AML-193 (cell line): ENCODE measurements at regions not wholly inside any gene's neighbourhood (a gene's known extent, or its start where the extent isn't known, plus 50 kb on each side); places are given as distances from the start of the nearest gene placed in this dataset.
"Not testable (repeated sequence)": the region's sequence is repeated elsewhere in the genome, so short reads cannot be mapped to it uniquely, and the experiment has no call there.

Source experiments
- DNase-seq, 2 experiments: peaks; one replicate each; lab custom pipeline; 2025; lab: John Stamatoyannopoulos, UW

GRCh38 chr7:47089461-47089860 lies 492.4 kb downstream of the TNS3 start:
- no peak for DNase-seq

- DNase-seq, result no peak
These were observed 492.9 kb downstream of the TNS3 start for GRCh38 chr7:47089068-47089417.

GRCh38 chr7:47088329-47089067 lies 493.4 kb downstream of the TNS3 start:
- DNase-seq, result peak in 1 of 2 experiments; percentile 6

GRCh38 chr7:47087866-47088265 lies 494.0 kb downstream of the TNS3 start:
- DNase-seq, result no peak

- no peak for DNase-seq
These were observed 496.2 kb downstream of the TNS3 start for GRCh38 chr7:47085491-47086275.

- DNase-seq, result no peak
These were observed 498.2 kb downstream of the TNS3 start for GRCh38 chr7:47083476-47084250.

- no peak for DNase-seq
These were observed 501.1 kb downstream of the TNS3 start for GRCh38 chr7:47080816-47081215.

- DNase-seq, result no peak
These were observed 503.7 kb downstream of the TNS3 start for GRCh38 chr7:47078241-47078640.

- DNase-seq, result no peak
These were observed 507.2 kb downstream of the TNS3 start for GRCh38 chr7:47074702-47075153.

GRCh38 chr7:47073284-47073683 lies 508.6 kb downstream of the TNS3 start:
- no peak for DNase-seq

GRCh38 chr7:47071866-47072265 lies 510.0 kb downstream of the TNS3 start:
- DNase-seq, result no peak

GRCh38 chr7:47069385-47070076 lies 512.4 kb downstream of the TNS3 start:
- DNase-seq, result no peak

- no peak for DNase-seq
These were observed 514.8 kb downstream of the TNS3 start for GRCh38 chr7:47066976-47067614.

GRCh38 chr7:47056731-47057130 lies 525.2 kb downstream of the TNS3 start:
- DNase-seq, result no peak

- DNase-seq, result not testable (repeated sequence)
These were observed 529.2 kb downstream of the TNS3 start for GRCh38 chr7:47052541-47053208.

- no peak for DNase-seq
These were observed 532.6 kb downstream of the TNS3 start for GRCh38 chr7:47049234-47049774.

GRCh38 chr7:47047384-47047783 lies 534.5 kb downstream of the TNS3 start:
- no peak for DNase-seq

- DNase-seq, result no peak
These were observed 535.0 kb downstream of the TNS3 start for GRCh38 chr7:47046949-47047348.

- DNase-seq, result no peak
These were observed 536.5 kb downstream of the TNS3 start for GRCh38 chr7:47045207-47046051.

GRCh38 chr7:47044625-47045024 lies 537.3 kb downstream of the TNS3 start:
- DNase-seq, result no peak
